ENCODE measurements at regions not wholly inside any gene's neighbourhood (a gene's known extent, or its start where the extent isn't known, plus 50 kb on each side); places are given as distances from the start of the nearest gene placed in this dataset.

GRCh38 chr2:156671706-156672361, 235.7 kb downstream of the GPD2 start:
- H3K4me1 ChIP-seq, result no peaks in the 10 kb centered on the region
- no peaks in the 10 kb centered on the region for H3K36me3 ChIP-seq
- H3K27me3 ChIP-seq, result no peaks in the 10 kb centered on the region
- no peak for TF ChIP-seq CTCF (IDR thresholded peaks at IDR 0.05)
- H3K4me3 ChIP-seq, result no peak overlapping the region
- peaks cover 0 to 9% of the 10 kb centered on the region in 2 donors for H3K9me3 ChIP-seq
- no peak for ATAC-seq
- no peak for DNase-seq
- H3K27ac ChIP-seq, result no peak overlapping the region
- intact Hi-C loops (cut with DNase I), result no loop called here

- Histone ChIP-seq H3K9me3 (peaks cover 0 to 9% of the 10 kb centered on the region in 2 donors), H3K4me3 (no peak overlapping the region), H3K36me3 (no peaks in the 10 kb centered on the region), H3K27me3 (no peaks in the 10 kb centered on the region), H3K27ac (no peak overlapping the region), H3K4me1 (no peaks in the 10 kb centered on the region)
- no peak for DNase-seq
- TF ChIP-seq CTCF (IDR thresholded peaks at IDR 0.05), result no peak
- intact Hi-C loops (cut with DNase I), result no loop called here
- no peak for ATAC-seq
Observed at GRCh38 chr2:156672556-156673332, 236.6 kb downstream of the GPD2 start.

GRCh38 chr2:156673333-156673615, 237.1 kb downstream of the GPD2 start:
- no peak for TF ChIP-seq CTCF (IDR thresholded peaks at IDR 0.05)
- Histone ChIP-seq H3K4me1 (no peaks in the 10 kb centered on the region), H3K36me3 (no peaks in the 10 kb centered on the region), H3K4me3 (no peak overlapping the region), H3K27ac (no peak overlapping the region), H3K27me3 (no peaks in the 10 kb centered on the region), H3K9me3 (peaks cover 0 to 6% of the 10 kb centered on the region in 2 donors)
- ATAC-seq, result no peak
- intact Hi-C loops (cut with DNase I), result no loop called here
- no peak for DNase-seq

- intact Hi-C loops (cut with DNase I), result no loop called here
- Histone ChIP-seq H3K4me3 (no peak overlapping the region), H3K9me3 (no peaks in the 10 kb centered on the region), H3K4me1 (no peaks in the 10 kb centered on the region), H3K27ac (no peak overlapping the region), H3K27me3 (no peaks in the 10 kb centered on the region), H3K36me3 (no peaks in the 10 kb centered on the region)
- ATAC-seq (no peak), DNase-seq (no peak)
- no peak for TF ChIP-seq CTCF (IDR thresholded peaks at IDR 0.05)
Observed at GRCh38 chr2:156673981-156674380, 237.8 kb downstream of the GPD2 start.

GRCh38 chr2:156675896-156676295, 239.7 kb downstream of the GPD2 start:
- ATAC-seq, result no peak

More at GRCh38 chr2:156675896-156676295, 239.7 kb downstream of the GPD2 start:
- Histone ChIP-seq H3K27me3 (no peaks in the 10 kb centered on the region), H3K9me3 (no peaks in the 10 kb centered on the region), H3K4me1 (no peaks in the 10 kb centered on the region), H3K27ac (no peak overlapping the region), H3K4me3 (no peak overlapping the region), H3K36me3 (no peaks in the 10 kb centered on the region)
- DNase-seq, result no peak
- TF ChIP-seq CTCF (IDR thresholded peaks at IDR 0.05), result no peak
- intact Hi-C loops (cut with DNase I), result no loop called here

Data from left lung (tissue), 4 donors.